ENCODE measurements at regions not wholly inside any gene's neighbourhood (a gene's known extent, or its start where the extent isn't known, plus 50 kb on each side); places are given as distances from the start of the nearest gene placed in this dataset.

- no peak overlapping the region for H3K4me3 ChIP-seq (ENCODE audit: low read length)
- H3K36me3 ChIP-seq (ENCODE audit: insufficient read depth, low read length) = no peaks in the 10 kb centered on the region
- no peak overlapping the region for H3K9ac ChIP-seq (ENCODE audit: low read depth, low read length)
- no peaks in the 10 kb centered on the region for H3K27me3 ChIP-seq (ENCODE audit: control insufficient read depth, insufficient read depth, low read length)
- no peak overlapping the region for H3K4me2 ChIP-seq (ENCODE audit: low read length)
- H3K9me3 ChIP-seq (replicated peaks; ENCODE audit: low read length) = no peaks in the 10 kb centered on the region
- H3K4me1 ChIP-seq (ENCODE audit: control insufficient read depth, insufficient read depth, low read length) = no peaks in the 10 kb centered on the region
These were observed 150.9 kb downstream of the URI1 start for GRCh38 chr19:30092721-30093569.

DNA sequence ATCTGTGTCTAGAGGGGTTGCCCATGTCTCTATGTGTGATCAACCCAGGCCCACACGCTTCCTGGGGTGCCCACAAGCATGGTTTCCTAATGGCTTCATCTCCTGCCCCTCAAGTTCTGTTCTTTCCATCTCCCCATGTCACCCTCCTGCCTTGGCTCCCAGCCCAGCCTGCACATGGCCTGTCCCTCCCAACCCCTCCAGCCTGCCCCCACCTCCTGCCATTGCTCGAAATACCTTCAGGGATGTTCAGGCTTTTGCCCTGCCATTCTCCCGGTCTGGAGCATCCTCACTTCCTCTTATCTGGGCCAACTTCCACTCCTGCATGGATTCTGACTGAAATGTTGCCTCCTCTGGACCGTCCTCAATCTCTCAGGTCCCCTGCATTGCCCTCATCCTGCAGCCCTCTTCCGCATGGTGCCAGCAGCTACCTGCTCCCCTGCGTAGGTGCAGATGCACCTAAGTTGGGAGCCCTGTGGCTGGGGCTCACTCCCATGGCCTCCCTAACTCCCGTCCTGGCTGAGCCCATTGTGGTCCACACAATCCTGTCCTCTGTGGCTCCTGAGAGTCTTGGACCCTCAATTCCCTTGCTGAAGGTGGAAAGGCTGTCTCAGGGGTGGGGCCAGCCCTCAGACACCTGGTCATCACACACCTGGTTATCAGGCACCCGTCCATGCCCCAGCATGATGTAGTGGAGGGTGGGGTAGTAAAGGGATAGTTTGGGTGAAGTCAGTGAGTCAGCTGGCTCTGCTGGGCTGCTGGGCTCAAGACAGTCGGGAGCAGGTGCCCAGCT is 152.1 kb downstream of the URI1 start:
- Histone ChIP-seq H3K4me3 (ENCODE audit: low read length) (no peak overlapping the region), H3K27me3 (ENCODE audit: control insufficient read depth, insufficient read depth, low read length) (no peaks in the 10 kb centered on the region), H3K4me1 (ENCODE audit: control insufficient read depth, insufficient read depth, low read length) (no peaks in the 10 kb centered on the region), H3K4me2 (ENCODE audit: low read length) (no peak overlapping the region), H3K9me3 (replicated peaks; ENCODE audit: low read length) (no peaks in the 10 kb centered on the region), H3K36me3 (ENCODE audit: insufficient read depth, low read length) (no peaks in the 10 kb centered on the region), H3K9ac (ENCODE audit: low read depth, low read length) (no peak overlapping the region)

- H3K9ac ChIP-seq (ENCODE audit: low read depth, low read length) = no peak overlapping the region
- no peaks in the 10 kb centered on the region for H3K4me1 ChIP-seq (ENCODE audit: control insufficient read depth, insufficient read depth, low read length)
- H3K36me3 ChIP-seq (ENCODE audit: insufficient read depth, low read length) = no peaks in the 10 kb centered on the region
- no peaks in the 10 kb centered on the region for H3K9me3 ChIP-seq (replicated peaks; ENCODE audit: low read length)
- no peaks in the 10 kb centered on the region for H3K27me3 ChIP-seq (ENCODE audit: control insufficient read depth, insufficient read depth, low read length)
- no peak overlapping the region for H3K4me3 ChIP-seq (ENCODE audit: low read length)
- no peak overlapping the region for H3K4me2 ChIP-seq (ENCODE audit: low read length)
These were observed 152.7 kb downstream of the URI1 start for GRCh38 chr19:30094756-30095140.

- Histone ChIP-seq H3K36me3 (ENCODE audit: insufficient read depth, low read length) (no peaks in the 10 kb centered on the region), H3K9ac (ENCODE audit: low read depth, low read length) (no peak overlapping the region), H3K4me3 (ENCODE audit: low read length) (no peak overlapping the region), H3K4me2 (ENCODE audit: low read length) (no peak overlapping the region), H3K27me3 (ENCODE audit: control insufficient read depth, insufficient read depth, low read length) (no peaks in the 10 kb centered on the region), H3K4me1 (ENCODE audit: control insufficient read depth, insufficient read depth, low read length) (no peaks in the 10 kb centered on the region), H3K9me3 (replicated peaks; ENCODE audit: low read length) (no peaks in the 10 kb centered on the region)
These were observed 153.1 kb downstream of the URI1 start for GRCh38 chr19:30095171-30095570.

DNA sequence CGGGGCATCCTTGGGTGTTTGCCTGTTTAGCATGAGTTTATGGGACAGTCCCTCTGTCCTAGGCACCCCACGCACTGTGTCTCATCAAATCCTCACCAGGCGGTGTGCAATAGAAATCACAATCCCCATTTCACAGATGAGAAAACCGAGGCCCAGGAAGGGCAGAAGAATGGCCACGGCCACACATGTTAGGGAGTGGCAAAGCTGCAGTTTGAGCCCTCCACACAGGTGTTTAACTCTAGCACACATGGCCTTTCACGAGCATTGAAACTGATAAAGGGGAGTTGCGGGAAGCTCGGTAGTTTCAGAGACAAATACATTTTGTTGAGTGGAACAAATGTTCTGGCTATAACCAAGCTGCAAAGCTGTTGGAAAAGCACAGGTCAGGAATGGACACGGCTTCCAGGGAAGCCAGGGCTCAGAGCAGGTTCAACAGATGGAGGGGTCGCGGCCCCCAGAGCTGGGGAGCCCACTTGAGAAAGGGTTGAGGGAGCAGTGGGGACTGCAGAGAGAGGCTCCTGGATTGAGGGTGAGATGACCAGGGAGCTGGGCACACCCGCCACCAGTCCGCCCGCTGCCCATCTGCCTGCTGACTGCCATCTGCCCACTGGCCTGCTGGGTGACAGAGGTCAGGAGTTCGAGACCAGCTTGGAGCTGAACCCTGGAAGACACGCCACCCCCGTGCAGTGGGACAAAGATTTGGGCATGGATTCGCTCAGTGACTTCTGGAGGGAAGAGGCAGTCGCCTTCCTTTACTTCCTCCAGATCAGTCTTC is 154.7 kb downstream of the URI1 start:
- H3K4me2 ChIP-seq (ENCODE audit: low read length) = no peak overlapping the region
- no peaks in the 10 kb centered on the region for H3K27me3 ChIP-seq (ENCODE audit: control insufficient read depth, insufficient read depth, low read length)
- no peaks in the 10 kb centered on the region for H3K4me1 ChIP-seq (ENCODE audit: control insufficient read depth, insufficient read depth, low read length)
- H3K9ac ChIP-seq (ENCODE audit: low read depth, low read length) = no peak overlapping the region
- no peaks in the 10 kb centered on the region for H3K9me3 ChIP-seq (replicated peaks; ENCODE audit: low read length)
- H3K4me3 ChIP-seq (ENCODE audit: low read length) = no peak overlapping the region
- H3K36me3 ChIP-seq (ENCODE audit: insufficient read depth, low read length) = no peaks in the 10 kb centered on the region

GRCh38 chr19:30097746-30098280 is 155.8 kb downstream of the URI1 start:
- H3K9ac ChIP-seq (ENCODE audit: low read depth, low read length) = no peak overlapping the region
- no peaks in the 10 kb centered on the region for H3K36me3 ChIP-seq (ENCODE audit: insufficient read depth, low read length)
- H3K4me2 ChIP-seq (ENCODE audit: low read length) = no peak overlapping the region
- no peaks in the 10 kb centered on the region for H3K27me3 ChIP-seq (ENCODE audit: control insufficient read depth, insufficient read depth, low read length)
- H3K4me1 ChIP-seq (ENCODE audit: control insufficient read depth, insufficient read depth, low read length) = no peaks in the 10 kb centered on the region
- no peaks in the 10 kb centered on the region for H3K9me3 ChIP-seq (replicated peaks; ENCODE audit: low read length)
- H3K4me3 ChIP-seq (ENCODE audit: low read length) = no peak overlapping the region

DNA sequence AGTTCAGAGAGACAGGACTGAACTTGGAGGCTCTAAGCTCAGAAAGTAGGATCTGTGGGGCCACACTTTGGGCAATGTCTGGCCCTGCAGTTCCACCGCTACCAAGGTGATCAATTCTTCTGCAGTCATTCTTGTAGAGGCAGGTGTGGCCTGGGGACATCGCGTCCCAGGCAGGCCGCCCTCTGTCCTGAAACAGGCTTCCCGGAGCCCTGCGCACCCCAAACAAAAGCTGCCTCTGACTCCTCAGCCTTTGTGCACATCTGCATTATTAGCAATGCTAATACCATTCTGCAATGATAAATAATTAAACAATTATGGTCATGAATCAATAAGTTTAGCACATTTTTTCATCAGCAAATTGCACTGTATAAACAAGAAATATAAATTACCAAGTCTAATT is 160.2 kb downstream of the URI1 start:
- H3K4me3 ChIP-seq (ENCODE audit: low read length) = no peak overlapping the region
- no peak overlapping the region for H3K4me2 ChIP-seq (ENCODE audit: low read length)
- no peaks in the 10 kb centered on the region for H3K27me3 ChIP-seq (ENCODE audit: control insufficient read depth, insufficient read depth, low read length)
- no peaks in the 10 kb centered on the region for H3K36me3 ChIP-seq (ENCODE audit: insufficient read depth, low read length)
- H3K9ac ChIP-seq (ENCODE audit: low read depth, low read length) = no peak overlapping the region
- H3K4me1 ChIP-seq (ENCODE audit: control insufficient read depth, insufficient read depth, low read length) = no peaks in the 10 kb centered on the region
- H3K9me3 ChIP-seq (replicated peaks; ENCODE audit: low read length) = no peaks in the 10 kb centered on the region

DNA sequence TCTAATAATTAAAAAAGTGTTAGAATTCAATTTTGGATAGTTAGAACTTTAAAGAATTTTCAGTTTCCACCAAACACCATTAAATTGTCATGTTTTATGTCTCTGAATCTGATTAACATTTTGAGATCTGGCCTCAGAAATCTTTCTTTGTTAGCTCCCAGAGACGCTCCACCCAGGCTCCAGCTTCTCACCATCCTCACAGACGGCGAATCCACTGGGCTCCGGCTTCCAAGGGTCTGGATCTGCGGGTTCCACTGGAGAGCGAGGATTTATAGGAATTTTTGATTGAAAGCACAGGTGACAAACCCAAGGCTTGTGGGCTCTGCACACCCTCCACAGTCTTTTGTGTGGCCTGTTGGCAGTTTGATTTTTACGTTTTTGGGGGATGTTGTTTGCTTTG is 160.6 kb downstream of the URI1 start:
- H3K9me3 ChIP-seq (replicated peaks; ENCODE audit: low read length) = no peaks in the 10 kb centered on the region
- H3K4me3 ChIP-seq (ENCODE audit: low read length) = no peak overlapping the region
- H3K36me3 ChIP-seq (ENCODE audit: insufficient read depth, low read length) = no peaks in the 10 kb centered on the region
- no peak overlapping the region for H3K4me2 ChIP-seq (ENCODE audit: low read length)
- H3K9ac ChIP-seq (ENCODE audit: low read depth, low read length) = no peak overlapping the region
- no peaks in the 10 kb centered on the region for H3K27me3 ChIP-seq (ENCODE audit: control insufficient read depth, insufficient read depth, low read length)
- H3K4me1 ChIP-seq (ENCODE audit: control insufficient read depth, insufficient read depth, low read length) = no peaks in the 10 kb centered on the region

GRCh38 chr19:30103981-30104380 is 161.9 kb downstream of the URI1 start:
- Histone ChIP-seq H3K9ac (ENCODE audit: low read depth, low read length) (no peak overlapping the region), H3K9me3 (replicated peaks; ENCODE audit: low read length) (no peaks in the 10 kb centered on the region), H3K4me1 (ENCODE audit: control insufficient read depth, insufficient read depth, low read length) (no peaks in the 10 kb centered on the region), H3K27me3 (ENCODE audit: control insufficient read depth, insufficient read depth, low read length) (no peaks in the 10 kb centered on the region), H3K36me3 (ENCODE audit: insufficient read depth, low read length) (no peaks in the 10 kb centered on the region), H3K4me3 (ENCODE audit: low read length) (no peak overlapping the region), H3K4me2 (ENCODE audit: low read length) (no peak overlapping the region)

- Histone ChIP-seq H3K9ac (ENCODE audit: low read depth, low read length) (no peak overlapping the region), H3K4me1 (ENCODE audit: control insufficient read depth, insufficient read depth, low read length) (no peaks in the 10 kb centered on the region), H3K36me3 (ENCODE audit: insufficient read depth, low read length) (no peaks in the 10 kb centered on the region), H3K4me2 (ENCODE audit: low read length) (no peak overlapping the region), H3K27me3 (ENCODE audit: control insufficient read depth, insufficient read depth, low read length) (no peaks in the 10 kb centered on the region), H3K9me3 (replicated peaks; ENCODE audit: low read length) (no peaks in the 10 kb centered on the region), H3K4me3 (ENCODE audit: low read length) (no peak overlapping the region)
These were observed 163.3 kb downstream of the URI1 start for GRCh38 chr19:30105316-30105715.

GRCh38 chr19:30105727-30106126 is 163.7 kb downstream of the URI1 start:
- H3K4me2 ChIP-seq (ENCODE audit: low read length) = no peak overlapping the region
- no peaks in the 10 kb centered on the region for H3K27me3 ChIP-seq (ENCODE audit: control insufficient read depth, insufficient read depth, low read length)
- H3K9me3 ChIP-seq (replicated peaks; ENCODE audit: low read length) = no peaks in the 10 kb centered on the region
- no peaks in the 10 kb centered on the region for H3K36me3 ChIP-seq (ENCODE audit: insufficient read depth, low read length)
- H3K4me1 ChIP-seq (ENCODE audit: control insufficient read depth, insufficient read depth, low read length) = no peaks in the 10 kb centered on the region
- no peak overlapping the region for H3K4me3 ChIP-seq (ENCODE audit: low read length)
- H3K9ac ChIP-seq (ENCODE audit: low read depth, low read length) = no peak overlapping the region
